ENCODE measurements at regions not wholly inside any gene's neighbourhood (a gene's known extent, or its start where the extent isn't known, plus 50 kb on each side); places are given as distances from the start of the nearest gene placed in this dataset.

DNA sequence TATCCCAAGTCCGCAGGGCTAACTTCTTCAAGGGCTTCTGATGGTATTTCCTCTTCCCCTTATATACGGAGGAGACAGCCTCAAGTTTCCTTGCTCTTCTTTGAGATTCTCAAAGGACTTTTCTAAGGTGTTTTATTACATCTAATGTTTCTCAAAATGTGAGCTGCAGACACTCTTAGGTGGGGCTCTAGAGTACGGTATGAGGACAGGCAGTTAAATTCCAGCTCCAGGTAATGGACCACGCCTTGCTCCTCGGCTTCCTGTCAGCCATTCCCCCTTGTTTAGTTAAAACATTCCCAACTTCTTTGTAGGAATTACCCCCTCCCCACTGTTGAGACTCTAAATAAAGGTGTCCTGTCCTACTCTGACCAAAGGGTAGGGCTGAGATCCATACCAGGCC lies 131.9 kb downstream of the IRS1 start:
- TF ChIP-seq, protein P1, sequence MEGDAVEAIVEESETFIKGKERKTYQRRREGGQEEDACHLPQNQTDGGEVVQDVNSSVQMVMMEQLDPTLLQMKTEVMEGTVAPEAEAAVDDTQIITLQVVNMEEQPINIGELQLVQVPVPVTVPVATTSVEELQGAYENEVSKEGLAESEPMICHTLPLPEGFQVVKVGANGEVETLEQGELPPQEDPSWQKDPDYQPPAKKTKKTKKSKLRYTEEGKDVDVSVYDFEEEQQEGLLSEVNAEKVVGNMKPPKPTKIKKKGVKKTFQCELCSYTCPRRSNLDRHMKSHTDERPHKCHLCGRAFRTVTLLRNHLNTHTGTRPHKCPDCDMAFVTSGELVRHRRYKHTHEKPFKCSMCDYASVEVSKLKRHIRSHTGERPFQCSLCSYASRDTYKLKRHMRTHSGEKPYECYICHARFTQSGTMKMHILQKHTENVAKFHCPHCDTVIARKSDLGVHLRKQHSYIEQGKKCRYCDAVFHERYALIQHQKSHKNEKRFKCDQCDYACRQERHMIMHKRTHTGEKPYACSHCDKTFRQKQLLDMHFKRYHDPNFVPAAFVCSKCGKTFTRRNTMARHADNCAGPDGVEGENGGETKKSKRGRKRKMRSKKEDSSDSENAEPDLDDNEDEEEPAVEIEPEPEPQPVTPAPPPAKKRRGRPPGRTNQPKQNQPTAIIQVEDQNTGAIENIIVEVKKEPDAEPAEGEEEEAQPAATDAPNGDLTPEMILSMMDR (conservative IDR thresholded peaks at IDR 0.05; ENCODE audit: low read depth, low read length): no peak
- TF ChIP-seq EZH2 (IDR thresholded peaks at IDR 0.05; ENCODE audit: borderline replicate concordance, low read depth, low read length, poor library complexity, severe bottlenecking): no peak

Measured in A673 (cell line).